ENCODE measurements at regions not wholly inside any gene's neighbourhood (a gene's known extent, or its start where the extent isn't known, plus 50 kb on each side); places are given as distances from the start of the nearest gene placed in this dataset.
"Not testable (repeated sequence)": the region's sequence is repeated elsewhere in the genome, so short reads cannot be mapped to it uniquely, and the experiment has no call there.

DNA sequence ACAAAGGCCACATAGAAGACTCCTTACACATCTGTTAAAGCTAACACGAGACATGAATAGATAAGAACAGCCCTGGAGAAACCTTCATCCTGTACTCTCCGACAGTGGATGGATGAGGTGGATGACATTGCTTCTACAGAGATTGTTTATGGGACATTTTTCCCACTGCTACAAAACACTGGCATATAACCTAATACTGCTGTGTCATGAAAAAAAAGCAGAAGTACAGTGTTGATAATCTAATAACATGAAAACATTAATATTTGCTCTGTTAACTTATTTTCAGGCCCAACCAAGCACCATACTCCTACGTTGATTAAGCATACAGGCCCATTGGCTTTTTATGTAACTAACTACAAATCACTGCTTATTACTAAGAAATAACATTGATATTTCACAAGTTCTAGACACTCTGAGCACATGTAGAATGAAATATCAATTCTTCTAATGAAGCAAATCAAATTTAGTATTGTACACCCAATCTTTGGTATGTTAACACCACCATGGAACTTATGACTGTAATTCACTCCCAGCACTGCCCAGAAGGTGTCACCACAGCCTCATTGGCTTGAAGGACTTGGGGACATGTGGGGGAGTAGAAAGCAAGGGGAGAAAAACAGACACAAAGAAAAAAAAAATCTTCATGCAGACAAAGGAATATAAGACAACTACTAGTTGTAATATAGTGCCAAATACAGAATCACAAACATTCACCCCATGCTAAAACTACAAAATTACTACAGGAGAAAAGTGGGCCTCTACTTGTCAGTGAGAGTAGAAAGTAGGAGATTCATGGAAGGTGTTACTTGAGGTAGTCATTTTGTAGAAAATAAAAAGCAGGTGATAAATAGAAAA lies 330.0 kb upstream of the PMFBP1 start:
- peak; percentile 25 to 67 for DNase-seq

- no peak for DNase-seq
These were observed 328.6 kb upstream of the PMFBP1 start for GRCh38 chr16:72500545-72500944.

DNA sequence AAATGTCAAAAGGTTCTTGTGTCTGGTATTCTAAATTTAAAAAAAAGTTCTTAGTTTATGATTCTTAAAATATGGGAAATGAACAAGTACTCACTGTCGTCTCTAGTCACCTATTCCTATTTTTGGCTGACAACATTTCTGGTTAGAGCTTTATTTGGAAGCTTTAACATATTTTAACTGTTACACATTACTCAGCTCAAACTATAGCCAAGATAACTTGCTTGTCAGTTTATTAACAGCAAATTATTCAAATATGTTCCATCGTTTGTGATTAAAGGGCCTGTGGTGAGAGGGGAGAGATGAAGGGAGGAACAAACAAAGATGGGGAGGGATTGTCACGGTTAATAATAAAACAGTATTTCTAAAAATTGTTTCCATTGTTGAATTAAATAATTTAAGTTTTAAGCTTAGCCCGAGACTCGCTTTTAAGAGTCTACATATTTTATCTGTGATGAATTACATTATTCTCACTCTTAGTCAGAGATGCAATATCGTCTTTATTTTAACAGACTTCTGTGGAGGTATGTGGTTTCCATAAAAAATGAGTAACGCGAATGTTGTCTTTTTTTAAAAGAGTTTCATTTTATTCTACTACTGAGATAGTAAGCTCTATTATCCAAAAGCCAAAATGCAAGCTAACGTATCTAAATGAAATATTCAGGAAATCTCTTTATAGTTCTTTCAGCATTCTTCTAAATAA lies 321.9 kb upstream of the PMFBP1 start:
- no peak for DNase-seq

GRCh38 chr16:72487283-72487682 lies 315.3 kb upstream of the PMFBP1 start:
- DNase-seq = no peak

DNA sequence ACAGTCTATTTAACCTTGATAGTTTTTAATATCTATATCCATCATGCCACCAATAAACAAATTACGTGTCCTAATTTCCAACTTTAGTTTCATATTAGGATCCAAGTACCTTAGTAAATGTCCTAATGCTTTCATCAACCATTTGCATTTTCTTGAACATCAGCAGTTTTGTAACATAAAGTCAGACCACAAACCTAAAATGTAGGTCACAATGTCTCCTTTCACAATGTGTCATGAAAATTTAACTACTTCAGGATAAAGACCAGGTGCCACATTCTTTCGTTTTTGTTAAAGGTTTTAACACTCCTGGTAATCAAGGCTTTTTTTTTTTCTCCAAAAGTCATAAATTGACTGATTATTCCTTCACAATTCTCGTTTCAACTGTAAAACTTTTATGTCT lies 310.7 kb upstream of the PMFBP1 start:
- no peak for DNase-seq

GRCh38 chr16:72481419-72481818 lies 309.5 kb upstream of the PMFBP1 start:
- DNase-seq = no peak

DNA sequence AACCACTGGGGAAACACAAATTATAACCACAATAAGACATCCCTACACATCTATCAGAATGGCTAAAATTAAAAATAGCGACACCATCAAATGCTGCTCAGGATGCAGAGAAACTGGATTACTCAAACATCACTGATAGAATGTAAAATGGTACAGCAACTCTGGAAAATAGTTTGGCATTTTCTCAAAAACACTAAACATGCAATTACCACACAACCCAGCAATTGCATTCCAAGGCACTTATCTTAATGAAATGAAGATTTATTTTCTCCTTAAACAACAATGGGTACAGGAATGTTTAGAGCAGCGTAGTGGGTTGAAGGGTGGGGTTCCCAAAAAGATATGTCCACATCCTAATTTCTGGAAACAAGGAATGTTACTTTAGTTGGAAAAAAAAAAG lies 309.0 kb upstream of the PMFBP1 start:
- DNase-seq = no peak

DNA sequence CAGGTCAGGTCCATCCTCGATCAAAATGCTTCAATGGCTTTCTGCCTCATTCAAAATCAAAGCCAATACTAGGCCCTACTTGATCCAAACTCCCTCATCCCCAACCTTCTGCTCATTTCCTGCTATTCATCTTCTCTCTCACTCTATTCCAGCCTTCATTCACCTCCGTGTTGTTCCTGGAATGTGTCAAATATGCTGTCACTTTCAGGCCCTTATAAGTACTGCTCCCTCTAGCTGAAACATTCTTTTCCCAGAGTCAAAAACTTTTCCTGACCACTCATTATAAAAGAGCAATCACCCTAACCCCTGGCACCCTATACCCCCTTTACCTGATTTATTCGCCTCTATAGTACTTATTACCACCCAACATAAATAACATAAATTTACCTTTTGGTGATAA lies 303.7 kb upstream of the PMFBP1 start:
- DNase-seq = no peak

GRCh38 chr16:72474501-72475123 lies 302.7 kb upstream of the PMFBP1 start:
- no peak for DNase-seq

GRCh38 chr16:72473631-72474030 lies 301.7 kb upstream of the PMFBP1 start:
- DNase-seq = no peak

DNA sequence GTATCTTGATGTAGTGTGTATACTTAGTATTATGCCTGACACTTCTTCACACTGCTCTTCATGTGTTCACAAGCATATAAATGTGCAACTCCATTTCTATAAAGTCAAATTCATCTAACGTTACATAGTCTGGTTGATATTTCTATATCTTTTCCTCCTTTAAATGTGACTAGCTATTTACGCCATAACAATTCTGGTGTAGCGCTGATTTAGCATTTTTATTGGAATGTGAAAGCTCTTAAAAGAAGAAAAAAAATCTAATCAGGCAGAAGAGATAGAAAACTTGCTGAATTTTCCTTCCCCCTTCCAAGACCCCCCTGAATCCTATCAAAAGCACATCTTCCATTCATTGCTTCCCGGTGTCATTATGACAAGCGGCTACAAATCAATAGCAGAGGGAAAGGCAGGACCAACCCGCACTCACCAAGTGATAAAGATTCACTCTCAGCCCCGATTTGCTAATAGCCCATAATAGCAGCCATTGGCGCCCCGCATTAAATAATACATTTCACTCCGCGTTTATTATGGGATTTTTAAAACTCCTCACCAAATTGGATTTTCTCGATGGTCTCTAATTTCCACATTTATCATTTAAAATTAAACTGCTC lies 299.5 kb upstream of the PMFBP1 start:
- DNase-seq = no peak

- DNase-seq = no peak
These were observed 298.6 kb upstream of the PMFBP1 start for GRCh38 chr16:72470541-72470940.

DNA sequence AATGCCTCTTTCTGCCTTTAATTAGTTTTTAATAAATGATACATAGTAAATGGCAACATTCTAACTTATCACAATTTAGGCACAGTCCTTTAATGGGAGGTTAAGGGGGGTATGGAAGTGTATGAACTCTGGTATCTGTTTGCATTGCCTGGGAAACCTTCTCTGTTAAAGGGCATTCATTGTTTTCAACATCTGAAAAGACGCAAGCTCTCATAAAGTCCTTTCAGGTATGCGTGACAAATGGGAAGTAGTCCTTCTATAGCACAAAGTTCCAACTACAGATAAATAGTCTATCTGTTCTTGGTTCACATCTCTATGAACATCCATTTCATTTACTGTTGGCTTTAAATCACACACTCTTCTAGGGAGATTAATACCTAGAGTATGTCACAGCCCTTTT lies 298.0 kb upstream of the PMFBP1 start:
- DNase-seq = no peak

GRCh38 chr16:72468582-72468981 lies 296.6 kb upstream of the PMFBP1 start:
- DNase-seq = no peak

DNA sequence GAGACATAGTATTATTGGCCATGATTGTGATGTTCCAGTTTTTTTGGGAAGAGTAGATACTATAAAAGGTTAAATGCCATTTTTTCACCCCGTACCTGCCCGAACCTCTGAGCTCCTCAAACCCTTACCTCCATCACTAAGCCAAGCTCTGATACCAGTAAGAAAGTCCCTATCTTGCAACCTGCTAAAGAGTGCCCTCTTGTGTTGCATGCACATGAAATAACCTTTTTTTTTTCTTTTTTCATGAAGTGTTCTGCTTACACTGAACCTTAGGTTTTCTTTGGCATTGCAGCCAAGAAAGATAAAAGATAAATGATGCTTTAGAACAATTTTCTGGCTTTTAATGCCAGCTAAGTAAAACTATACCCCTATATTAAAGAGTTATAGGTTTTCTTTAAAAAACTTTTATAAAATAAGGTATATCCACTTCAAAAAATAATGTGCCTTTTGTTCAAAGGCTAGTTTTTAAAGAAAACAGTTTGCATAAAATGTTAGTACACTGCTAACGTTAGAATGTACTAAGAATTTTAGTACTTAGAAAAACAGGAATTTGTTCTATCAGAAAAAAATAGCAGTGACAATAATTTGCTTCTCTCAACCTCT lies 295.3 kb upstream of the PMFBP1 start:
- DNase-seq = peak; percentile 38 to 57

GRCh38 chr16:72464597-72465368 lies 292.8 kb upstream of the PMFBP1 start:
- no peak for DNase-seq

DNA sequence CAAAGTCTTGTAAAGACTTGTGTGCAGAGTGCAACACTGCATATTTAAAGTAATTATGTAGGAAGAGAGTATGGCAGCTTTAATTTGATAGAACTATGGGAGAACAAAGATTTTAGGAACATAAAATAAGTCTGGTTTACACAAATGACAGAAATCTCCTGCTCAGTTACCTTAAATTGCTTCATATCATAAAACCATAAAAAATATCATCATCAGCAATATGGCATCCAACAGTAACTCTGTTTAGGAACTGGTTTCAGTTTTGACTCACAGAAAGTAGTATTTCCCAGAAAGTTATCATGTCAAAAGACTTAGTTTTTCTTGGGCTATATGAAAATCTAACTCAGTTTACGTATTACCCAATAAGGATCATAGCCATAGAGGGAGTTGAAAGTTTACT lies 292.1 kb upstream of the PMFBP1 start:
- DNase-seq = no peak

DNA sequence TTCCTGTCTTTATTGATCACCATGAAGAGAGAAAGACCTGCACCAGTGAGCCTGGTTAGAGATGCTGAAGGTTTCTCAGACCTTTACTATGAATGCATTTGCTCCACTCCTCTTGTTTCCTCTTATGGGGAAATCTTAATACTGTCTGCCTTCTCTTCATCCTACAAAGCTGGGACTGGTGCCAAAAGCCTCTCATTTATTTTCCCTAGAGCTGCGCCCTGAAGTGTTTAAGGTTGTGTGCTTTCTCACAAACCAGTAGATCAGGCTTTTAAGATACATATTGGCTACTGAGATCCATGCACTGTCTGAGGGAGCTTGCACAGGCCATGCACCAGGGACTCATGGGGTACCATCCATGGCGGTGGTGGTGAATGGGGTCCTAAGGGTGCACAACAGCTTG lies 286.1 kb upstream of the PMFBP1 start:
- DNase-seq = no peak

DNA sequence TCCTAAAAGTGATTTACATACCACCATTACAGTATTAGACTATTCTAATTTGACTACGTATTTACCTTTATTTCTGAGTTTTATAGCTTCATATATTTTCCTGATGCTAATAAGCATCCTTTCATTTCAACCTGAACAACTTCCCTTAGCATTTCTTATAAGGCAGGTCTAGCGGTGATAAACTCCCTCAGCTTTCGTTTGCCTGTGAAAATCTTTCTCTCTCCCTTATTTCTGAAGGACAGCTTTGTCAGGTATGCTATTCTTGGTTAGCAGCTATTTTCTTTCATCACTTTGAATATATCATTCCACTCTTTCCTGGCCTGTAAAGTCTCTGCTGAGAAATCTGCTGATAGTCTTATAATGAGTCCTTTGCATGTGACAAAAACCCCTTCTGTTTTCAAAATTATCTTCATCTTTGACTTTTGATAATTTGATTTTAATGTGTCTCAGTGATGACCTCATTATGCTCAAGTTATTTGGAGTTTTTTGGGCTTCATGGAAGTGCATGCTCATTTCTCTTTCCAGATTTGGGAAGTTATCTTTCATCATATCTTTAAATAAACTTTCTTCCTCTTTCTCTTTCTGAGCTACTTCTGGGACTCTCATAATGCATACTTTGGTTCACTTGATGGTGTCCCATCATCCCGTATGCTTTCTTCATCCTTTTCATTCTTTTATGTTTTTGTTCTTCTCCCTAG lies 285.4 kb upstream of the PMFBP1 start:
- peak; percentile 43 to 53 for DNase-seq

DNA sequence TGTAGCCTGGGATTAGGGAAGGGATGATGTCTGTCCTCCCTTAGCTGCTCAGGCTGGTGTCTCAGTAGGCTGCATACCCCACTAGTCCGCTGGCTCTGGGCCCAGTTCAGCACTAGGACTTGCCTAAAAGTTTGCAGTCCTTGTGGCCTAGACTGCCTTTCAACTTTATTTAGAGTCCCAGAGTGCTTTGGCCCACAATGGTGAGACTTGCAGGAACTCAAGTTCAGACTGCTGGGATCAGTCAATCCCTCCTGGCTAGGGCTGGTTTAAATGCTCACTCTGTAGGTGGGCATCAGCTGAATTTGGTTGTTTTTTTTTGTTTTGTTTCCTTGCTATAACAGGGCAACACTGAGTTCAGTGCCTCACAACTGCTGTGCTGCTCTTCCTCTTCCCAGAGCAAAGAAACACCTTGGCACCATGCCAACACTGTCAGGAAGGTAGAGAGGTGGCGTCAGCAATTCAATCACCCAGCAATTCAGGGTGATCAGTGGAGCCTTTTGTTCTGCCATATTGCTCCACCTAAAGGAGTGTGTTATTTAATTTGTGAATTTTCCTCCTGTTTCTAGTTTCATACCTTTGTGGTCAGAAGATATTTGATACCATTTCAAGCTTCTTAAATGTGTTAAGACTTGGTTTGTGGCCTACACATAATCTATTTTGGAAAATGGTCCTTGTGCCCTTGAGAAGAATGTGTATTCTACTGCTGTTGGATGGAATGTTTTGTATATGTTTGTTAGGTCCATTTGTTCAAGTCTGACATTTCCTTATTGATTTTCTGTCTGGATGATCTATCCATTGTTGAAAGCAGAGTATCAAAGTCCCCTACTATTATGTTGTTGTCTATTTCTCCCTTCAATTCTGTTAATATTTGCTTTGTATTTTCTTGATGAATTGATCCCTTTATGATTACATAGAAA lies 284.0 kb upstream of the PMFBP1 start:
- DNase-seq = no peak

- not testable (repeated sequence) for DNase-seq
These were observed 281.9 kb upstream of the PMFBP1 start for GRCh38 chr16:72453856-72454255.
